GM10266 (cell line): ENCODE measurements at regions not wholly inside any gene's neighbourhood (a gene's known extent, or its start where the extent isn't known, plus 50 kb on each side); places are given as distances from the start of the nearest gene placed in this dataset.
"Not testable (repeated sequence)": the region's sequence is repeated elsewhere in the genome, so short reads cannot be mapped to it uniquely, and the experiment has no call there.

Experiments used
- DNase-seq: peaks from one replicate; pipeline ENCODE4 v3.0.0; 2012; ENCODE audit errors: extremely low spot score
- CTCF ChIP-seq: IDR thresholded peaks from 2 replicates; pipeline ENCODE4 v1.5.1; 2012; ENCODE audit warnings: mild to moderate bottlenecking, low read depth; ENCODE audit not compliant: control insufficient read depth, insufficient read depth; ENCODE audit errors: missing control alignments

DNA sequence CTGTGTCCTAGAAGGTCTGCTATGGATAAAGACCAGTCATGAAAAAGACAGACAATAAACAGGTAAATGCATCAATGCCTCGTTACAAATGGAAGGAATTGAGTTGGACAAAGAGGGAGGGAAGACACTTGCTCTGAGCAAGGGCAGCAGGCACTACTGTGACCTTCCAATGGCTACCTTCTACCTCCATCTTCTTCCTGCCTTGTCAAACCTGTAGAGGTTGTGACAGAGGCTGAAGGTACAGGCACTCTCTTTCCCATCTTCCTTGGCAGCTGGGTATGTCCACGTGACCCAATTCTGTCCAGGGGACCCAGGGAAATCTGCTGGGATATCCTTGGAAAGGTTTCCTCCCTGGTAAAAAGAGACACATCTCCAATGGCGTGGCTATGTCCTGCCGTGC, 274.8 kb downstream of the TFAP2C start:
- DNase-seq, result no peak
- TF ChIP-seq CTCF, result no peak

- no peak for DNase-seq
- no peak for TF ChIP-seq CTCF
Observed at GRCh38 chr20:56909918-56910714, 281.0 kb downstream of the TFAP2C start.

- DNase-seq, result no peak
- TF ChIP-seq CTCF, result no peak
Observed at GRCh38 chr20:56911946-56912345, 282.8 kb downstream of the TFAP2C start.

- no peak for DNase-seq
- no peak for TF ChIP-seq CTCF
Observed at GRCh38 chr20:56914532-56914931, 285.4 kb downstream of the TFAP2C start.

- DNase-seq, result no peak
- TF ChIP-seq CTCF, result no peak
Observed at GRCh38 chr20:56916345-56916622, 287.2 kb downstream of the TFAP2C start.

GRCh38 chr20:56920041-56920440, 290.9 kb downstream of the TFAP2C start:
- DNase-seq, result not testable (repeated sequence)

DNA sequence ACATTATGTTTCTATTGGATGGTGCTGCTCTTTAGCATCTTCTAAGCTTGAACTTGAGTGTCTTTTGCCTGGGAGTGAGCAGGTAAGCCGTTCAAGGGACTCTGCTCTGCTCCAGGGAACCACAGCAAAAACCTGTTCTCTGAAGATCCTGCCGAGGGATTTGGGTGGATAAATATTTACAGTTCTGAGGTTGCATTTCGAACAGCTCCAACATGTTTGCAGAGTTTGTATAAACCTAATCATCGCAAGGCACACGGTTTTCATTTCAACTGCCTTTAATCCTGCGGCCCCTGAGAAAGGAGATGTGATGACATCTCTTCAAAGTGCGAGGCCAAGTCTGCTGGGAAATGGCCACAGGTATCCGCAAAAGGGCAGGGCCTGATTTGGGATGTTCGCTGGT, 293.4 kb downstream of the TFAP2C start:
- TF ChIP-seq CTCF, result no peak

More for the DNA sequence above, 293.4 kb downstream of the TFAP2C start:
- DNase-seq, result no peak
